Esophagus squamous epithelium (tissue), 5 donors: ENCODE measurements at regions not wholly inside any gene's neighbourhood (a gene's known extent, or its start where the extent isn't known, plus 50 kb on each side); places are given as distances from the start of the nearest gene placed in this dataset.
A peak's percentile ranks its signal among the peaks of the same experiment; 100 is the strongest.

ENCODE experiments used
- DNase-seq: peaks from one replicate; lab custom pipeline; 2025; lab: John Stamatoyannopoulos, UW
- H3K27ac ChIP-seq, 4 donors: fragments of 200-600 bp; sonication (generic); one replicate each; pipeline ENCODE4 v1.5.1; 2016 to 2019; ENCODE audit warnings: mild to moderate bottlenecking in 1 of 4
- H3K27me3 ChIP-seq, 4 donors: fragments of 200-600 bp; sonication (generic); 1 replicate in 3 of 4; 2 replicates in 1 of 4; pipeline versions ENCODE4 v1.5.1 to v1.6.0; 2017 to 2021; ENCODE audit warnings: antibody characterized with exemption in 1 of 4
- H3K36me3 ChIP-seq, 3 donors: fragments of 200-600 bp; sonication (generic); one replicate each; pipeline ENCODE4 v1.5.1; 2016 to 2019
- H3K4me1 ChIP-seq, 3 donors: fragments of 200-600 bp; sonication (generic); one replicate each; pipeline ENCODE4 v1.5.1; 2017 to 2019
- H3K4me3 ChIP-seq, 4 donors: fragments of 200-600 bp; sonication (generic); 1 replicate in 3 of 4; 2 replicates in 1 of 4; pipeline ENCODE4 v1.5.1; 2016 to 2019; ENCODE audit warnings: mild to moderate bottlenecking in 2 of 4, moderate library complexity in 1 of 4
- H3K9me3 ChIP-seq, 3 donors: fragments of 200-600 bp; sonication (generic); one replicate each; pipeline ENCODE4 v1.5.1; 2016 to 2019
- CTCF ChIP-seq, 6 experiments: fragments of 450-650 bp in 4 of 6; fragments of 200-600 bp in 2 of 6; sonication (generic) in 2 of 6; IDR thresholded peaks; one replicate each; pipeline ENCODE4 v1.5.1; 2016 to 2019; ENCODE audit warnings: antibody characterized with exemption in 6 of 6, mild to moderate bottlenecking in 4 of 6, moderate library complexity in 4 of 6
- POLR2A ChIP-seq, 4 donors: fragments of 450-650 bp; IDR thresholded peaks; one replicate each; pipeline ENCODE4 v1.6.1; 2017; ENCODE audit warnings: antibody characterized with exemption in 4 of 4, mild to moderate bottlenecking in 4 of 4, moderate library complexity in 3 of 4
- WGBS, 2 donors: methylation state at CpG; one replicate each; pipeline ENCODE4 v1.1.5; 2018; 5-methylcytosine and 5-hydroxymethylcytosine counted together
- intact Hi-C: fragments of 100-400 bp; cut with DNase I; formaldehyde crosslinking; loops from one replicate; pipeline ENCODE4 v1.15.0; 2022
- donor health status: DM: yes; HTN: yes; CAD: no.

- no peak for DNase-seq
Observed at GRCh38 chr5:6302075-6302474, 76.3 kb downstream of the MED10 start.

GRCh38 chr5:6296524-6296923, 81.8 kb downstream of the MED10 start:
- no peaks in the 10 kb centered on the region for H3K27me3 ChIP-seq
- DNase-seq, result no peak
- 75 to 78% methylated on average over 8 of the region's 8 CpGs for WGBS, 2 donors
- no peaks in the 10 kb centered on the region for H3K4me1 ChIP-seq
- H3K9me3 ChIP-seq, result no peaks in the 10 kb centered on the region
- H3K36me3 ChIP-seq, result no peaks in the 10 kb centered on the region
- H3K4me3 ChIP-seq, result no peak overlapping the region
- H3K27ac ChIP-seq, result no peak overlapping the region
- intact Hi-C loops, result no loop called here
- no peak for TF ChIP-seq CTCF (IDR thresholded peaks at IDR 0.05)
- no peak for TF ChIP-seq POLR2A (IDR thresholded peaks at IDR 0.05)

More at GRCh38 chr5:6302075-6302474, 76.3 kb downstream of the MED10 start:
- 28 to 32% methylated on average over 4 of the region's 4 CpGs for WGBS, 2 donors
- Histone ChIP-seq H3K4me1 (peaks cover 0 to 16% (median 0%) of the 10 kb centered on the region in 3 donors), H3K36me3 (no peaks in the 10 kb centered on the region), H3K9me3 (no peaks in the 10 kb centered on the region), H3K4me3 (no peak overlapping the region), H3K27me3 (peaks cover 0 to 17% (median 0%) of the 10 kb centered on the region in 4 donors), H3K27ac (no peak overlapping the region)
- no peak for TF ChIP-seq POLR2A (IDR thresholded peaks at IDR 0.05)
- no peak for TF ChIP-seq CTCF (IDR thresholded peaks at IDR 0.05)
- intact Hi-C loops, result no loop called here

- H3K4me3 ChIP-seq, result no peak overlapping the region
- H3K27ac ChIP-seq, result no peak overlapping the region
- no peaks in the 10 kb centered on the region for H3K4me1 ChIP-seq
- no peak for TF ChIP-seq POLR2A (IDR thresholded peaks at IDR 0.05)
- peak in 2 of 6 experiments; percentile 8 to 31 for TF ChIP-seq CTCF (IDR thresholded peaks at IDR 0.05)
- no peaks in the 10 kb centered on the region for H3K36me3 ChIP-seq
- H3K9me3 ChIP-seq, result no peaks in the 10 kb centered on the region
- no peak for DNase-seq
- 8 to 23% methylated on average over 3 of the region's 3 CpGs for WGBS, 2 donors
- intact Hi-C loops, result no loop called here
- H3K27me3 ChIP-seq, result no peaks in the 10 kb centered on the region
Observed at GRCh38 chr5:6291961-6292360, 86.4 kb downstream of the MED10 start.

- H3K27me3 ChIP-seq, result no peaks in the 10 kb centered on the region
- no peak overlapping the region for H3K27ac ChIP-seq
- TF ChIP-seq CTCF (IDR thresholded peaks at IDR 0.05) (no peak), POLR2A (IDR thresholded peaks at IDR 0.05) (no peak)
- intact Hi-C loops, result no loop called here
- no peaks in the 10 kb centered on the region for H3K9me3 ChIP-seq
- 77 to 79% methylated on average over 3 of the region's 3 CpGs for WGBS, 2 donors
- DNase-seq, result no peak
- H3K4me1 ChIP-seq, result no peaks in the 10 kb centered on the region
- H3K36me3 ChIP-seq, result no peaks in the 10 kb centered on the region
- H3K4me3 ChIP-seq, result no peak overlapping the region
Observed at GRCh38 chr5:6289239-6289638, 89.1 kb downstream of the MED10 start.

- DNase-seq, result no peak
- 44 to 46% methylated on average over 6 of the region's 6 CpGs for WGBS, 2 donors
- no peak for TF ChIP-seq CTCF (IDR thresholded peaks at IDR 0.05)
- TF ChIP-seq POLR2A (IDR thresholded peaks at IDR 0.05), result no peak
Observed at GRCh38 chr5:6287176-6287575, 91.2 kb downstream of the MED10 start.

More at GRCh38 chr5:6287176-6287575, 91.2 kb downstream of the MED10 start:
- intact Hi-C loops, result no loop called here
- Histone ChIP-seq H3K27ac (no peak overlapping the region), H3K4me1 (no peaks in the 10 kb centered on the region), H3K9me3 (no peaks in the 10 kb centered on the region), H3K36me3 (no peaks in the 10 kb centered on the region), H3K4me3 (no peak overlapping the region), H3K27me3 (no peaks in the 10 kb centered on the region)
